ENCODE measurements at regions not wholly inside any gene's neighbourhood (a gene's known extent, or its start where the extent isn't known, plus 50 kb on each side); places are given as distances from the start of the nearest gene placed in this dataset.

GRCh38 chr2:52695731-52696130 is 1071.9 kb upstream of the CHAC2 start:
- 64% methylated on average over 3 of the region's 3 CpGs for WGBS
- no peak for DNase-seq (ENCODE audit: low spot score in 2 of 2)
- H3K4me1 ChIP-seq: no peaks in the 10 kb centered on the region
- no peak overlapping the region for H3K27ac ChIP-seq
- no peak overlapping the region for H3K4me3 ChIP-seq
- H3K36me3 ChIP-seq: no peaks in the 10 kb centered on the region
- H3K27me3 ChIP-seq: no peaks in the 10 kb centered on the region
- TF ChIP-seq EP300 (IDR thresholded peaks at IDR 0.05) (no peak), POLR2AphosphoS5 (IDR thresholded peaks at IDR 0.05) (no peak), CTCF (IDR thresholded peaks at IDR 0.05) (no peak), POLR2A (IDR thresholded peaks at IDR 0.05) (no peak)
- H3K9me3 ChIP-seq: no peaks in the 10 kb centered on the region

GRCh38 chr2:52686935-52687334 is 1080.7 kb upstream of the CHAC2 start:
- 85% methylated on average over 2 of the region's 2 CpGs for WGBS
- TF ChIP-seq CTCF (IDR thresholded peaks at IDR 0.05) (no peak), POLR2AphosphoS5 (IDR thresholded peaks at IDR 0.05) (no peak), POLR2A (IDR thresholded peaks at IDR 0.05) (no peak), EP300 (IDR thresholded peaks at IDR 0.05) (no peak)
- no peaks in the 10 kb centered on the region for H3K27me3 ChIP-seq
- H3K9me3 ChIP-seq: peaks cover 13% of the 10 kb centered on the region
- no peak for DNase-seq (ENCODE audit: low spot score in 2 of 2)
- H3K36me3 ChIP-seq: no peaks in the 10 kb centered on the region
- no peak overlapping the region for H3K27ac ChIP-seq
- no peaks in the 10 kb centered on the region for H3K4me1 ChIP-seq
- H3K4me3 ChIP-seq: no peak overlapping the region

- H3K27ac ChIP-seq: no peak overlapping the region
- H3K4me3 ChIP-seq: no peak overlapping the region
- TF ChIP-seq POLR2AphosphoS5 (IDR thresholded peaks at IDR 0.05): no peak
- DNase-seq (ENCODE audit: low spot score in 2 of 2): no peak
- H3K9me3 ChIP-seq: no peaks in the 10 kb centered on the region
- H3K36me3 ChIP-seq: no peaks in the 10 kb centered on the region
- H3K27me3 ChIP-seq: no peaks in the 10 kb centered on the region
- whole genome bisulfite sequencing: 93% methylated on average over 2 of the region's 2 CpGs
- no peaks in the 10 kb centered on the region for H3K4me1 ChIP-seq
These were observed 1091.5 kb upstream of the CHAC2 start for GRCh38 chr2:52676056-52676455.

GRCh38 chr2:52668724-52669123 is 1098.9 kb upstream of the CHAC2 start:
- peaks cover 9% of the 10 kb centered on the region for H3K9me3 ChIP-seq
- TF ChIP-seq CTCF (IDR thresholded peaks at IDR 0.05): no peak
- no peak for TF ChIP-seq POLR2AphosphoS5 (IDR thresholded peaks at IDR 0.05)
- TF ChIP-seq EP300 (IDR thresholded peaks at IDR 0.05): no peak
- TF ChIP-seq POLR2A (IDR thresholded peaks at IDR 0.05): no peak
- no peaks in the 10 kb centered on the region for H3K27me3 ChIP-seq
- H3K27ac ChIP-seq: no peak overlapping the region
- WGBS: 53% methylated on average over 1 of the region's 1 CpG
- no peak for DNase-seq (ENCODE audit: low spot score in 2 of 2)
- no peaks in the 10 kb centered on the region for H3K36me3 ChIP-seq
- no peak overlapping the region for H3K4me3 ChIP-seq
- H3K4me1 ChIP-seq: no peaks in the 10 kb centered on the region

- no peaks in the 10 kb centered on the region for H3K9me3 ChIP-seq
- DNase-seq (ENCODE audit: low spot score in 2 of 2): no peak
- no peaks in the 10 kb centered on the region for H3K4me1 ChIP-seq
- H3K36me3 ChIP-seq: no peaks in the 10 kb centered on the region
- WGBS: 80% methylated on average over 3 of the region's 3 CpGs
- no peak overlapping the region for H3K4me3 ChIP-seq
- no peak overlapping the region for H3K27ac ChIP-seq
- TF ChIP-seq POLR2A (IDR thresholded peaks at IDR 0.05) (no peak), CTCF (IDR thresholded peaks at IDR 0.05) (no peak), POLR2AphosphoS5 (IDR thresholded peaks at IDR 0.05) (no peak), EP300 (IDR thresholded peaks at IDR 0.05) (no peak)
- no peaks in the 10 kb centered on the region for H3K27me3 ChIP-seq
These were observed 1108.1 kb upstream of the CHAC2 start for GRCh38 chr2:52659546-52659945.

GRCh38 chr2:52658598-52658997 is 1109.0 kb upstream of the CHAC2 start:
- Histone ChIP-seq H3K9me3 (no peaks in the 10 kb centered on the region), H3K27ac (no peak overlapping the region), H3K4me1 (no peaks in the 10 kb centered on the region), H3K4me3 (no peak overlapping the region), H3K27me3 (no peaks in the 10 kb centered on the region), H3K36me3 (no peaks in the 10 kb centered on the region)
- DNase-seq (ENCODE audit: low spot score in 2 of 2): no peak
- TF ChIP-seq EP300 (IDR thresholded peaks at IDR 0.05) (no peak), POLR2A (IDR thresholded peaks at IDR 0.05) (no peak), CTCF (IDR thresholded peaks at IDR 0.05) (no peak), POLR2AphosphoS5 (IDR thresholded peaks at IDR 0.05) (no peak)
- 0% methylated on average over 1 of the region's 1 CpG for WGBS

Measured in suprapubic skin (tissue), 4 donors.